MM.1S (cell line): ENCODE measurements at regions not wholly inside any gene's neighbourhood (a gene's known extent, or its start where the extent isn't known, plus 50 kb on each side); places are given as distances from the start of the nearest gene placed in this dataset.

ENCODE experiments used
- DNase-seq: peaks from one replicate; pipeline ENCODE4 v3.0.0-alpha.2; 2015
- H2AFZ ChIP-seq: fragments of 300-600 bp; sonication (generic); 2 replicates; pipeline ENCODE4 v1.6.0; 2016; ENCODE audit warnings: antibody characterized with exemption, low read length
- H3F3A ChIP-seq: fragments of 300-600 bp; sonication (generic); 2 replicates; pipeline ENCODE4 v1.6.1; 2016; ENCODE audit warnings: mild to moderate bottlenecking, antibody characterized with exemption, low read length, moderate library complexity, mixed read lengths; ENCODE audit not compliant: insufficient read depth
- H3K27ac ChIP-seq: fragments of 300-600 bp; sonication (generic); 2 replicates; pipeline ENCODE4 v1.5.1; 2016; ENCODE audit warnings: mild to moderate bottlenecking, low read length
- H3K27me3 ChIP-seq: fragments of 300-600 bp; sonication (generic); replicated peaks from 2 replicates; pipeline ENCODE4 v1.6.0; 2016; ENCODE audit warnings: low read length; ENCODE audit not compliant: insufficient read depth
- H3K36me3 ChIP-seq: fragments of 300-600 bp; sonication (generic); replicated peaks from 2 replicates; pipeline ENCODE4 v1.6.1; 2016; ENCODE audit warnings: mild to moderate bottlenecking, low read length, mixed read lengths; ENCODE audit not compliant: insufficient read depth
- H3K4me1 ChIP-seq: fragments of 300-600 bp; sonication (generic); 2 replicates; pipeline ENCODE4 v1.6.1; 2016; ENCODE audit warnings: low read length, mixed read lengths
- H3K4me2 ChIP-seq: fragments of 300-600 bp; sonication (generic); 2 replicates; pipeline ENCODE4 v1.6.0; 2016; ENCODE audit warnings: low read depth, low read length
- H3K4me3 ChIP-seq: fragments of 300-600 bp; sonication (generic); 2 replicates; pipeline ENCODE4 v1.5.1; 2016; ENCODE audit warnings: low read length, mixed read lengths
- H3K79me2 ChIP-seq: fragments of 300-600 bp; sonication (generic); 2 replicates; pipeline ENCODE4 v1.6.1; 2016; ENCODE audit warnings: mixed run types, low read length, mixed read lengths
- H3K9ac ChIP-seq: fragments of 300-600 bp; sonication (generic); 2 replicates; pipeline ENCODE4 v1.6.1; 2016; ENCODE audit warnings: low read length, mixed read lengths
- H3K9me2 ChIP-seq: fragments of 300-600 bp; sonication (generic); replicated peaks from 2 replicates; pipeline ENCODE4 v1.6.1; 2016; ENCODE audit warnings: mild to moderate bottlenecking, low read length, mixed read lengths; ENCODE audit not compliant: insufficient read depth
- H3K9me3 ChIP-seq: fragments of 300-600 bp; sonication (generic); replicated peaks from 2 replicates; pipeline ENCODE4 v1.6.1; 2016; ENCODE audit warnings: mild to moderate bottlenecking, low read length, mixed read lengths; ENCODE audit not compliant: insufficient read depth
- H4K20me1 ChIP-seq: fragments of 300-600 bp; sonication (generic); 2 replicates; pipeline ENCODE4 v1.6.1; 2016; ENCODE audit warnings: mild to moderate bottlenecking, low read length, moderate library complexity, mixed read lengths; ENCODE audit not compliant: insufficient read depth
- EZH2 ChIP-seq: fragments of 300-600 bp; sonication (generic); optimal IDR thresholded peaks from 2 replicates; pipeline ENCODE3; 2017; ENCODE audit warnings: low read depth, mild to moderate bottlenecking, antibody characterized with exemption, low read length, mixed read lengths
- EZH2phosphoT487 ChIP-seq: fragments of 300-600 bp; sonication (generic); IDR thresholded peaks from 2 replicates; pipeline ENCODE4 v1.6.1; 2018; ENCODE audit warnings: antibody characterized with exemption, low read length
- TF ChIP-seq, protein P1 (sequence below): fragments of 300-600 bp; sonication (generic); IDR thresholded peaks from 2 replicates; pipeline ENCODE4 v1.5.1; 2016; ENCODE audit warnings: antibody characterized with exemption, low read length, mixed read lengths

DNA sequence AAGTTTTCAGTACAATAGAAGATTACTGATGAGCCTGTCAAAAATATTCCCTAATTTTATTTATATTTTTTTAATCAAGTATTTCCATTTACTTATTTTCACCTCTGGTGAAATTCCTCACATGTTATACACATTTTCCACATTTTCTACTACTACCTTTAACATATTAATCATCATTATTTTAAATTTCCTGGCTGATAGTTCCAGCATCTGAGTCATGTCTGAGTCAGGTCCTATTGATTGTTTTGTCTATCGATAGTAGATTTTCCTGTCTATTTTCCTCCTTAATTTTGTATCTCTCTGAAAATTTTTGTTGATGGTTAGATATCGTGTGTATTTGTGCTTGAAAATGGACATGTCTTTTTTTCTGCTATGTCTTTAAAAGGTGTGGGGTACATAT is 211.8 kb upstream of the DSEL start:
- Histone ChIP-seq H3F3A (no peaks in the 10 kb centered on the region), H3K27ac (no peak overlapping the region), H3K9me2 (no peaks in the 10 kb centered on the region), H3K9ac (no peak overlapping the region), H3K4me2 (no peak overlapping the region), H3K36me3 (no peaks in the 10 kb centered on the region), H4K20me1 (no peaks in the 10 kb centered on the region), H3K4me3 (no peak overlapping the region), H2AFZ (no peak overlapping the region), H3K9me3 (no peaks in the 10 kb centered on the region), H3K79me2 (no peaks in the 10 kb centered on the region), H3K27me3 (no peaks in the 10 kb centered on the region), H3K4me1 (peaks cover 11% of the 10 kb centered on the region)
- no peak for TF ChIP-seq EZH2
- no peak for TF ChIP-seq EZH2phosphoT487
- TF ChIP-seq, protein P1, sequence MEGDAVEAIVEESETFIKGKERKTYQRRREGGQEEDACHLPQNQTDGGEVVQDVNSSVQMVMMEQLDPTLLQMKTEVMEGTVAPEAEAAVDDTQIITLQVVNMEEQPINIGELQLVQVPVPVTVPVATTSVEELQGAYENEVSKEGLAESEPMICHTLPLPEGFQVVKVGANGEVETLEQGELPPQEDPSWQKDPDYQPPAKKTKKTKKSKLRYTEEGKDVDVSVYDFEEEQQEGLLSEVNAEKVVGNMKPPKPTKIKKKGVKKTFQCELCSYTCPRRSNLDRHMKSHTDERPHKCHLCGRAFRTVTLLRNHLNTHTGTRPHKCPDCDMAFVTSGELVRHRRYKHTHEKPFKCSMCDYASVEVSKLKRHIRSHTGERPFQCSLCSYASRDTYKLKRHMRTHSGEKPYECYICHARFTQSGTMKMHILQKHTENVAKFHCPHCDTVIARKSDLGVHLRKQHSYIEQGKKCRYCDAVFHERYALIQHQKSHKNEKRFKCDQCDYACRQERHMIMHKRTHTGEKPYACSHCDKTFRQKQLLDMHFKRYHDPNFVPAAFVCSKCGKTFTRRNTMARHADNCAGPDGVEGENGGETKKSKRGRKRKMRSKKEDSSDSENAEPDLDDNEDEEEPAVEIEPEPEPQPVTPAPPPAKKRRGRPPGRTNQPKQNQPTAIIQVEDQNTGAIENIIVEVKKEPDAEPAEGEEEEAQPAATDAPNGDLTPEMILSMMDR, result no peak
- no peak for DNase-seq

DNA sequence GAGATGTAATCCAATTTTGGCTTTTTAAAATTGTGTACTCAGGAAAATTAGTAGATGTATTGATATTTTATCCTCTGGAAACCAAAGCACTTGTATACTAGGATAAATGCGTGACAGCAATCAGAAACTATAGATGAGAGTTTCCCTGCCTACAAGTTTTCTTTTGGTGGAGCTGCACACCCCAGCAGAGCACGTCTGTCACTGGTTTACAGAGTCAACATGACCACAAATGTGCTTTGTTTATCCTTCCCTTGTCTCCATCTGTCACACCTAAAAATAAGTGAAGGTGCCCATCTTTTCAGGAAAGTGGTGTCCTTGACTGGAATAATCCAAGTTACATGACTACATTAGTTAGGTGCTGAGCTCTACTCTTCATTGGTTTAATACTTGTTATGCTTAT is 210.4 kb upstream of the DSEL start:
- Histone ChIP-seq H3K4me3 (no peak overlapping the region), H4K20me1 (no peaks in the 10 kb centered on the region), H3K4me1 (peaks cover 11% of the 10 kb centered on the region), H3K36me3 (no peaks in the 10 kb centered on the region), H3K9me2 (no peaks in the 10 kb centered on the region), H3K9me3 (no peaks in the 10 kb centered on the region), H3K27me3 (no peaks in the 10 kb centered on the region), H3K79me2 (no peaks in the 10 kb centered on the region), H3K9ac (no peak overlapping the region), H3K27ac (peak overlapping the region; percentile 57; the same call in 1 of the 2 replicates), H3F3A (no peaks in the 10 kb centered on the region), H2AFZ (peak overlapping the region; percentile 54), H3K4me2 (peak overlapping the region; percentile 70)
- DNase-seq, result peak; percentile 20
- TF ChIP-seq, protein P1, result no peak
- TF ChIP-seq EZH2phosphoT487 (no peak), EZH2 (no peak)

DNA sequence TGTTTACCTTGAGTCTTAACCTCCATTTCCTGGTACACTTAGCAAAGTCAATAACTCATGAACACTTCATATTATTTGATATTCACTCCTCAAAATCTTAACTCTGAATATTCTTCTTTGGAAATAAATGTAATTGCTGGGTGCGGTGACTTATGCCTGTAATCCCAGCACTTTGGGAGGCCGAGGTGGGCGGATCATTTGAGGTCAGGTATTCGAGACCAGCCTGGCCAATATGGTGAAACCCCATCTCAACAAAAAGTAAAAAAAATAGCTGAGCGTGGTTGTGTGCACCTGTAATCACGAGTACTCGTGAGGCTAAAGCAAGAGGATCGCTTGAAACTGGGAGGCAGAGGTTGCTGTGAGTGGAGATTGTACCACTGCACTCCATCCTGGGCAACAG is 201.3 kb upstream of the DSEL start:
- H3K9me2 ChIP-seq, result no peaks in the 10 kb centered on the region
- no peak overlapping the region for H3K27ac ChIP-seq
- H3F3A ChIP-seq, result no peaks in the 10 kb centered on the region
- no peak overlapping the region for H3K4me2 ChIP-seq
- H3K4me3 ChIP-seq, result no peak overlapping the region
- no peaks in the 10 kb centered on the region for H4K20me1 ChIP-seq
- H3K36me3 ChIP-seq, result no peaks in the 10 kb centered on the region
- TF ChIP-seq, protein P1, result no peak
- no peaks in the 10 kb centered on the region for H3K27me3 ChIP-seq
- H3K4me1 ChIP-seq, result no peaks in the 10 kb centered on the region
- H3K79me2 ChIP-seq, result no peaks in the 10 kb centered on the region
- H3K9ac ChIP-seq, result no peak overlapping the region
- no peaks in the 10 kb centered on the region for H3K9me3 ChIP-seq
- no peak overlapping the region for H2AFZ ChIP-seq
- no peak for DNase-seq

DNA sequence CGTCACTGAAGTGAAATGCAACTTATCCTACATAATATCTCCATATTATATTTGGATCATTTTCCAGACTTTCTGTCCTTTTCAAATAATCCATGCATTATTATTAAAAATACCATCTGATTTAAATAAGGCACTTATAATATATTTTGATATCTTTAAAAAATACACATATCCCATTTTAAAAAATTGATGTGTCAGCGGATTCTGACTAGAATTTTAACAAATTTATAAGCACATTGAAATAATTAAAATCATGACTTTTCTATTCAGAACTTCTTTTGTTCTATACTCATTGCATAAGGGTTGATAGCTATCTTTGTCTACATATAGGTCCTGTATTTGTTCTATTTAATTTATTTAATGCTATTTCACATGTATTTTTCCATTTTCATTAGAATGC is 199.0 kb upstream of the DSEL start:
- DNase-seq, result no peak
- Histone ChIP-seq H3K79me2 (no peaks in the 10 kb centered on the region), H3K4me3 (no peak overlapping the region), H3K9me2 (no peaks in the 10 kb centered on the region), H3K4me1 (no peaks in the 10 kb centered on the region), H3K9me3 (no peaks in the 10 kb centered on the region), H3K27ac (no peak overlapping the region), H3K9ac (no peak overlapping the region), H3K4me2 (no peak overlapping the region), H3F3A (no peaks in the 10 kb centered on the region), H3K36me3 (no peaks in the 10 kb centered on the region), H4K20me1 (no peaks in the 10 kb centered on the region), H3K27me3 (no peaks in the 10 kb centered on the region), H2AFZ (no peak overlapping the region)
- TF ChIP-seq EZH2 (no peak), EZH2phosphoT487 (no peak)
- TF ChIP-seq, protein P1, result no peak
